IMR-90 (cell line): ENCODE measurements at regions not wholly inside any gene's neighbourhood (a gene's known extent, or its start where the extent isn't known, plus 50 kb on each side); places are given as distances from the start of the nearest gene placed in this dataset.

Experiments
- ATAC-seq: fragments of 200-7000 bp; cut with Tn5 transposase; 2 replicates; pipeline ENCODE4 v1.9.1; 2020; ENCODE audit warnings: low read depth, mild to moderate bottlenecking, moderate library complexity
- BruUV-seq: library from RNA; stranded (reverse); fragments of 400-500 nt; replicated peaks from 2 replicates; lab custom pipeline; 2021; lab: Mats Ljungman, UMichigan
- CTCF ChIA-PET: fragments of 300-600 bp; formaldehyde crosslinking; extraction: SDS; loops from one replicate; lab custom pipeline; 2021; ENCODE audit warnings: antibody characterized with exemption; lab: Yijun Ruan, JAX
- POLR2A ChIA-PET: fragments of 300-600 bp; sonication (Branson Sonifier 250); formaldehyde crosslinking; loops from one replicate; lab custom pipeline; 2022; ENCODE audit warnings: antibody characterized with exemption; ENCODE audit not compliant: unreplicated experiment; lab: Charles Lee
- DNase-seq: peaks from one replicate; pipeline ENCODE4 v3.0.0; 2013
- H2AFZ ChIP-seq: replicated peaks from 2 replicates; pipeline ENCODE3; 2013; ENCODE audit warnings: low read length, mild to moderate bottlenecking; ENCODE audit not compliant: poor library complexity
- H2AK5ac ChIP-seq: 2 replicates; pipeline ENCODE4 v1.6.1; 2013; ENCODE audit warnings: low read depth, low read length, inconsistent platforms
- H2AK9ac ChIP-seq: replicated peaks from 2 replicates; pipeline ENCODE3; 2013; ENCODE audit warnings: mild to moderate bottlenecking, low read depth, low read length, moderate library complexity; ENCODE audit not compliant: poor library complexity
- H2BK120ac ChIP-seq: 2 replicates; pipeline ENCODE4 v1.6.1; 2013; ENCODE audit warnings: low read depth, low read length, inconsistent platforms
- H2BK15ac ChIP-seq: 3 replicates; pipeline ENCODE4 v1.6.1; 2013; ENCODE audit warnings: low read depth, low read length, inconsistent platforms
- H2BK20ac ChIP-seq: 2 replicates; pipeline ENCODE4 v1.6.1; 2013; ENCODE audit warnings: low read depth, mild to moderate bottlenecking, inconsistent platforms, low read length, moderate library complexity
- H2BK5ac ChIP-seq: 2 replicates; pipeline ENCODE4 v1.6.1; 2013; ENCODE audit warnings: mild to moderate bottlenecking, low read depth, low read length, inconsistent platforms; ENCODE audit not compliant: poor library complexity, severe bottlenecking
- H3K14ac ChIP-seq: replicated peaks from 2 replicates; pipeline ENCODE4 v1.6.1; 2013; ENCODE audit warnings: low read depth, low read length, inconsistent platforms
- H3K18ac ChIP-seq: 2 replicates; pipeline ENCODE4 v1.6.1; 2013; ENCODE audit warnings: low read depth, low read length, control low read depth
- H3K23ac ChIP-seq: 2 replicates; pipeline ENCODE4 v1.6.1; 2013; ENCODE audit warnings: low read depth, low read length, inconsistent platforms
- H3K27ac ChIP-seq: 2 replicates; pipeline ENCODE4 v1.5.1; 2013; ENCODE audit warnings: mild to moderate bottlenecking, control low read depth, low read length; ENCODE audit not compliant: insufficient read depth
- H3K27me3 ChIP-seq: 2 replicates; pipeline ENCODE4 v1.6.1; 2013; ENCODE audit warnings: low read length; ENCODE audit not compliant: control insufficient read depth, insufficient read depth
- H3K36me3 ChIP-seq: 2 replicates; pipeline ENCODE4 v1.6.1; 2013; ENCODE audit warnings: low read length, mixed read lengths; ENCODE audit not compliant: control insufficient read depth, insufficient read depth
- H3K4ac ChIP-seq: 2 replicates; pipeline ENCODE4 v1.6.1; 2013; ENCODE audit warnings: low read depth, low read length, inconsistent platforms
- H3K4me1 ChIP-seq: 2 replicates; pipeline ENCODE4 v1.6.1; 2013; ENCODE audit warnings: low read length, mixed read lengths; ENCODE audit not compliant: control insufficient read depth, insufficient read depth
- H3K4me2 ChIP-seq: 2 replicates; pipeline ENCODE4 v1.6.1; 2013; ENCODE audit warnings: low read depth, mild to moderate bottlenecking, control low read depth, low read length, moderate library complexity
- H3K4me3 ChIP-seq: 2 replicates; pipeline ENCODE4 v1.5.1; 2013; ENCODE audit warnings: low read depth, mild to moderate bottlenecking, control low read depth, low read length, moderate library complexity; ENCODE audit not compliant: insufficient read depth
- H3K56ac ChIP-seq: 2 replicates; pipeline ENCODE4 v1.6.1; 2013; ENCODE audit warnings: low read length, inconsistent platforms; ENCODE audit not compliant: insufficient read depth; ENCODE audit errors: extremely low read depth
- H3K79me1 ChIP-seq, 2 experiments: 2 replicates each; pipeline ENCODE4 v1.6.1; 2013; ENCODE audit warnings: low read length in 2 of 2, inconsistent platforms in 1 of 2, low read depth in 1 of 2
- H3K9ac ChIP-seq: 2 replicates; pipeline ENCODE4 v1.6.1; 2013; ENCODE audit warnings: low read depth, low read length, control low read depth
- H3K9me1 ChIP-seq: 2 replicates; pipeline ENCODE4 v1.6.1; 2013; ENCODE audit warnings: low read length, inconsistent platforms; ENCODE audit not compliant: insufficient read depth
- H3K9me3 ChIP-seq: 2 replicates; pipeline ENCODE4 v1.6.1; 2013; ENCODE audit warnings: low read length; ENCODE audit not compliant: control insufficient read depth, insufficient read depth
- H4K20me1 ChIP-seq: 2 replicates; pipeline ENCODE4 v1.6.1; 2013; ENCODE audit warnings: low read length, inconsistent platforms; ENCODE audit not compliant: insufficient read depth
- H4K5ac ChIP-seq: 2 replicates; pipeline ENCODE4 v1.6.1; 2013; ENCODE audit warnings: mild to moderate bottlenecking, low read depth, low read length, control low read depth
- H4K8ac ChIP-seq, 2 experiments: 2 replicates each; pipeline ENCODE4 v1.6.1; 2013; ENCODE audit warnings: low read depth in 2 of 2, low read length in 2 of 2, control low read depth in 1 of 2, inconsistent platforms in 1 of 2
- H4K91ac ChIP-seq: 2 replicates; pipeline ENCODE4 v1.6.1; 2013; ENCODE audit warnings: low read depth, low read length, inconsistent platforms; ENCODE audit not compliant: insufficient read depth
- CHD1 ChIP-seq: IDR thresholded peaks from 2 replicates; pipeline ENCODE4 v1.6.1; 2012; ENCODE audit warnings: low read depth, low read length, improper control_type of control experiment
- WGBS, 2 experiments: methylation state at CpG; one replicate each; pipeline versions ENCODE4 v1.1.5 to v1.1.7; 2013; ENCODE audit warnings: missing lambda C conversion rate in 2 of 2; ENCODE audit not compliant: insufficient read length in 1 of 2; ENCODE audit errors: extremely low coverage in 2 of 2; 5-methylcytosine and 5-hydroxymethylcytosine counted together
- dilution Hi-C: fragments of 300-500 bp; cut with HindIII; formaldehyde crosslinking; loops from one replicate; pipeline ENCODE4 v1.14.3; 2018; ENCODE audit warnings: low sequenced_read_pairs; ENCODE audit not compliant: unreplicated experiment
- in situ Hi-C: fragments of 300-500 bp; cut with MboI; formaldehyde crosslinking; loops from 3 replicates; pipeline ENCODE4 v1.14.3; 2019; ENCODE audit warnings: low sequenced_read_pairs, inconsistent platforms, mixed read lengths
- intact Hi-C: fragments of 100-400 bp; cut with micrococcal nuclease; formaldehyde crosslinking; loops from 2 replicates; pipeline ENCODE4 v1.10.0; 2022

DNA sequence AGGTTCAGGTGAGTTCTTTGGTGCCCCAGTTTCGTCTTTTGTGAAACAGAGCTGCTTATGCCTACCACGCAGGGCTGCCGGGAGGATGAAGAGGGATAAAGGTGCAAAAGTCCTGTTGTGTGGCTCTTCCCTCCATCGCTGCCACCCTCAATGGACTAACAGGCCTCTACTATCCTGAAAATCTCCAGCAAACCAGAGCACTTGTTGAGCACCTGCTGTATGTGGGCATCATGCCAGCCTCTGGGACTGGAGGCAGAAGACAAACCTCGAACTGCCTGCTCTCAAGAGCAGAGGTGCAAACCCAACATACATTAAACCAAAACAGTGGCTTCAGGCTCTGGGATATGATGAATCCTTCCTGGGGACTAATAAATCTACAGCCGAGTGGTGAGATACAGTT is 174.1 kb downstream of the ACTL8 start:
- H3K23ac ChIP-seq, result no peak overlapping the region
- H3K9me3 ChIP-seq, result no peaks in the 10 kb centered on the region
- no peak overlapping the region for H4K91ac ChIP-seq
- no peaks in the 10 kb centered on the region for H3K79me1 ChIP-seq
- no peak overlapping the region for H2BK5ac ChIP-seq
- no peak overlapping the region for H3K4me2 ChIP-seq
- H3K9me1 ChIP-seq, result no peaks in the 10 kb centered on the region
- no peak overlapping the region for H3K56ac ChIP-seq
- H4K5ac ChIP-seq, result no peak overlapping the region
- BruUV-seq, result no TSS peak
- ATAC-seq (no peak), DNase-seq (no peak)
- in situ Hi-C loops, result no loop called here
- no peaks in the 10 kb centered on the region for H3K4me1 ChIP-seq
- TF ChIP-seq CHD1, result no peak
- H3K27me3 ChIP-seq, result peaks cover 10% of the 10 kb centered on the region
- H3K4ac ChIP-seq, result no peak overlapping the region
- CTCF ChIA-PET, result no interaction called here
- no peaks in the 10 kb centered on the region for H3K36me3 ChIP-seq
- no peak overlapping the region for H2BK20ac ChIP-seq
- intact Hi-C loops, result no loop called here
- H3K9ac ChIP-seq, result no peak overlapping the region
- no peak overlapping the region for H4K8ac ChIP-seq
- 56% methylated on average over 1 of the region's 6 CpGs; no CpG with 5 or more reads in 1 of the 2 experiments for WGBS, 2 experiments
- no peak overlapping the region for H2AK9ac ChIP-seq
- no peak overlapping the region for H3K18ac ChIP-seq
- no peak overlapping the region for H2AK5ac ChIP-seq
- H2BK15ac ChIP-seq, result no peak overlapping the region
- no peak overlapping the region for H3K14ac ChIP-seq
- no peak overlapping the region for H3K27ac ChIP-seq
- POLR2A ChIA-PET, result no interaction called here
- H2BK120ac ChIP-seq, result no peak overlapping the region
- dilution Hi-C loops, result no loop called here
- no peak overlapping the region for H2AFZ ChIP-seq
- H3K4me3 ChIP-seq, result no peak overlapping the region
- no peaks in the 10 kb centered on the region for H4K20me1 ChIP-seq
